Activated T-helper 1 cell treated with Interleukin-2 at 50 U/mL for 16 hours (primary cell): ENCODE measurements at regions not wholly inside any gene's neighbourhood (a gene's known extent, or its start where the extent isn't known, plus 50 kb on each side); places are given as distances from the start of the nearest gene placed in this dataset.
A peak's percentile ranks its signal among the peaks of the same experiment; 100 is the strongest.

Source experiments
- DNase-seq: peaks from one replicate; pipeline ENCODE4 v3.0.0-alpha.2; 2020; ENCODE audit warnings: low read depth

DNA sequence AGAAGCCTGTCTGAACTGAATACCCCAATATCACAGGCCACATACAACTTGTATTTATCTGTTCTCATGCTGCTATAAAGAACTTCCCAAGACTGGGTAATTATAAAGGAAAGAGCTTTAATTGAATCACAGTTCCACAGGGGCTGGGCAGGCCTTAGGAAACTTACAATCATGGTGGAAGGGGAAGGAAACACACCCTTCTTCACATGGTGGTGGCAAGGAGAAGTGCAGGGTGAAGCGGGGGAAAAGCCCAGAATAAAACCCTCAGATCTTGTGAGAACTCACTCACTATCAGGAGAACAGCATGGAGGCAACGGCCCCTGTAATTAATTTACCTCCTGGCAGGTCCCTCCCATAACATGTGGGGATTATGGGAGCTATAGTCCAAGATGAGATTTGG lies 50.3 kb upstream of the FNDC1 start:
- no peak for DNase-seq

DNA sequence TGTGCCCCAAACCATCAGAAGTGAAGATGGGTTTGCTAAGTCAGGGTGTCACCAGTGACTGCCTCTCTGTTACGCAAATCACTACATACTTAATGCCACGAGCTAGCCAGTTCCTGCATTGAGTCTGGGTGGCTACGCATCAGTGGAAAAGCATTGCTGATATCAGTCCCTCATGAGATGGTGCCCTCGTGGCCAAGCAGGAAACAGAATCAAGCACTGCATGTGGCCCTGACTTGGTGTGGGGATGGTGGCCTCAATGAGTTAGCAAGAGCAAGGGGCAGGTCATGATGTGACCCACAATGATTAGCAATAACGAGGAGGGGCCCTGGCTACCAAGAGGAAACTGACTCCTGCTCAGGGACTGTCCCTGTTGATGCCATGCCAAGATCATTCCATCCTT lies 51.6 kb upstream of the FNDC1 start:
- no peak for DNase-seq

DNA sequence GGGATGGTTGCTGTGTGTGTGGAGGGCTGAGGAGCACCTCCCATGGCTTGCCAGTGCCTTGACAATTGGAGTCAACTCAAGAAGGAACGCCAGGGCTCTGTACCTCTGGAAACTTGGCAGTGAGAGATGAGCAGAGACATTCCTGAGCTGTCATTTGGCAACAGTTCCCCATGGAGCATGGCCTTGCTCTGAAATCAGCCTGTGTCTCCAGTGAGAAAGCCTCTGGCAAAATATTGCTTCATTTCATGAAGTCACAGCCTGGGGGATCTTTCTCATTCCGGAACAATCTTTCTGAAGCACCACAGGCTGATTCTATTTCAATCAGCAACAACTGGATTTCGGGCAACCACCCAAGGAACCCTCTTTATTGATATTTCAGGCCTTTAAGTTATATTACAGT lies 52.2 kb upstream of the FNDC1 start:
- no peak for DNase-seq

DNA sequence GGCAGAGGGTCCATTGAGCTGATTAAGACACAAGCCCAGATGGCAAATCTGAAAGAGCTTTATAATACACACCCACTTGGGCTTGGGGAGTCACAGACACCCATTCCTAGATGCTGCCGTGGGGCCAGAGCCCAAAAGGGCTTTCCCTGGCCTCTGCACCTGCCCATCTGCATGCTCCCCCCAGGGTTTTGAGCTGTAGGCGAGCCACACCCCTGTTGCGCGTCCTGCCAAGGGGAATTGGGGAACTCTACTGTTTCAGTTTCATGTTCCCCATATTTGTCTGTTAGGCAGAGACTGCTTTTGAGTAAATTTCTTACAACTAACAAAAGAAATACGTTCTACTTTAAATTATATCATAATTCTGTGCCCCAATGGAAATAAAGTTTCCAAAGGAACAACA lies 52.9 kb upstream of the FNDC1 start:
- no peak for DNase-seq

DNA sequence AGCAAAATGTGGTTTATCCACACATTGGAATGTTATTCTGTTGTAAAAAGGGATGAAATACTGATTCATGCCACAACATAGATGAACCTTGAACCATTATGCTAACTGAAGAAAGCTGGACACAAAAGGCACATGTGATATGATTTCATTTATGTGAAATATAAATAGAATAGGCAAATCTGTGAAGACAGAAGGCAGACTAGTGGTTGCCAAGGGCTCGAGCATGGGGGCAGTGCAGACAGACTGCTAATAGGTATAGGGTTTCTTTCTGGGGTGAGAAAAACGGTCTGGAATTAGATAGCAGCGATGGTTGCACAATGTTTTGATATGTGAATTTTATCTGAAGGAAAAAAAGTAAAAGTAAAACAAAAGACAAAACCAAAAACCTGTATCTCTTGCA lies 54.6 kb upstream of the FNDC1 start:
- no peak for DNase-seq

DNA sequence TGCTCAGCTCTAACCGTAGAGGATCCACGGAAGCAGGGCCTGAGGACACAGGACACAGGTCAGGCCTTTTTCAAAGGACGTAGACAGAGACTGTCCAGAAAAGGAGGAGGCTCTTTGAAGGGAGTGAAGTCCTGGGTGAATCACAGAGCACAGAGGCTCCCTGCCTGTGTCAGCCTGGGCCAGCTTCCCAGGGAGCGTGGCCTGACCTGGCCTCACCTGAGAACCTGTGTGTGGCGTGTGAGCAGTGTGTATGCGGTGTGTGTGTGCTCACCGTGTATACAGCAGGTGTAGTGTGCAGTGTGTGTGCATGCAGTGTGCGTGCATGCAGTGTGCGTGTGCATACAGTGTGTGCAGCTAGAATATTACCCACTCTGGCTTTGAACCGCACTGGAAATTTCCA lies 56.0 kb upstream of the FNDC1 start:
- no peak for DNase-seq

DNA sequence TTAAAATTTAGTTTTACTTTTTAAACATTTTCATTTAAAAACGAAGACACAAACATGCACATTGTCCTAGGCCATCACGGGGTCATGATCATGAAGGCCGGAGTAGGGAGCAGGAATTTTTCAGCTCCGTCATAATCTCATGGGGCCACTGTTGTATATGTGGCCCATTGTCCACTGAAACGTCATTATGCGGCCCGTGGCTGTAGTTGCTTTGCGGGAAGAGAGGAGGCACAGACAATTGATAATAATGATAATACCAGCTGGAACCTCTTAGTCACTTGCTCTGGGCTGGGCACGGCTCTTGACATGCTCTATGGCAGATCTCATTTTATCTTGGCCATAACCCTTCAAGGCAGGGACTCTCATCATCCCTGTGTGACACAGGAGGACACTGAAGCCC lies 56.5 kb upstream of the FNDC1 start:
- no peak for DNase-seq

DNA sequence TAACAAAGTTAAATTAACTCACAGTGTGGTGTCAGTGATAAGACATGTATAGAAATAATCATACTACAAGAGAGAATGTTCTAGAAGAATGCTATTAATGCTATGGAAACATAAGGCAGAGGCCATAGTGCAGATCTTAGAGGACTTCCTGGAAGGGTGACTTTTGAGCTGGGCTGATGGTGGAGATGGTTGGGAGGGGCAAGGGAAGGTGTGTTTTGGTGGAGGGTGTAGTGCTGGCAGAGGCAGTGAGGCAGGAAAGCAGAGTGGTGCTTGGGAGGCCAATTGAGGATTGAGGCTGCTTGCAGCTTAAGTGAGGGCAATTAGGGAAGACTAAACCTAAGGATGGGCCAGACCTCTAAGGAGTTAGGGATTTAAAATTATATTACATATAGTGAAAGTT lies 58.5 kb upstream of the FNDC1 start:
- DNase-seq: no peak

DNA sequence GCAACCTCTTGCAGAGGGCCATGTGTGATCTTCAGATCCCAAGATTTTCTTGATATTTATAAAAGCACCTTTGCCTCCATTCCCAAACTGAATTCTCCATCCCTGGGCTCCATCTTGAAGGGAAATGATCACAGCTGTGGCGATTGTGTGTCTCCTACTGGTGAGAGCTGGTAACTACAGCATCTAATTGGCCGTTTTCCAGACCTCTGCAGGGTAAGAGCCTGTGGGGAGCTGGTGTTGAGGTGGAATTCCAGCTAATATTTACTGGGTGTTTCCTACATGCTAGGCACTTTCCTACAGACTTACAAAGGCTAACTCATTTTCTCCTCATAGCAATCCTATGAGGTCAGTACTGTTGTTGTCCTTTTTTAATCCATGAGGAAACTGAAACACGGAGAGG lies 59.2 kb upstream of the FNDC1 start:
- no peak for DNase-seq

DNA sequence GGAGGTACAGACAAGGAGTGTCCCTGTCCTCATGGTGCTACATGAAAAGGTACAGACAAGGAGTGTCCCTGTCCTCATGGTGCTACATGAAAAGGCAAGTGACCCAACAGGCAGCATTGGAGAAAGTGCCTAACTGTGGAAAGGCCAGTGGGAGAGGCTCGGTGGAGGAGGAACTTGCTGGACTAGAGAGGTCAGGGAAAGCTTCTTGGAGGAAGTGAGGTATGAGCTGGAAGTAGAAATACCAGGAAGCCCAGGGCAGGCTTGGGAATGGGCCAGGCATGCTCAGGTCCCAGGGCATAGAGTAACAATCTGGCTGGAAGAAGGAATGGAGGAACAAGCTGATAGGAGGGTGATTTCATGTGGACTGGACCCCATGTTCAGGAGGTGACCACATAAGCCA lies 59.8 kb upstream of the FNDC1 start:
- no peak for DNase-seq

DNA sequence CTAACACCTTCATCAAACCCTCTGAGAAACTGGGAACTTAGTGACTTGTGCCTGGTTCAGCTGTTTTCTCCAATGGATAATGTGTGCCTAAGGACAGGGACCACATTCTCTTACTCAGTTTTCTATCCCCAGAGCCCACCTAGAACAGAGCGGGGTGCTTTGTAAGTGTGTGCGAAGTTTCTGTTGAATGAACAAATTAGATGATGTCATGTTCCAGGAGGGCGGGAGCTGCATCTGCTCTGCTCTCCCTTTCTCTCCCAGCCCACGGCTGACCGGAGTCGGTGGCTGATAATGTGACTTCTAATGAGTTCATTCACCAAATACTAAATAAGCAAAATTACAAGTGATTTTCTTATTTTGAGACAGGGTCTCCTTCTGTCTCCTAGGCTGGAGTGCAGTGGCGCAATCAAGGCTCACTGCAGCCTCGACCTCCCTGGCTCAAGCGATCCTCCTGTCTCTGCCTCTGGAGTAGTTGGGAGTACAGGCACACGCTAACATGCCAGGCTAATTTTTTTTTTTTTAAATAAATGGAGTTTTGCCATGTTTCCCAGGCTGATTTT lies 60.7 kb upstream of the FNDC1 start:
- no peak for DNase-seq

DNA sequence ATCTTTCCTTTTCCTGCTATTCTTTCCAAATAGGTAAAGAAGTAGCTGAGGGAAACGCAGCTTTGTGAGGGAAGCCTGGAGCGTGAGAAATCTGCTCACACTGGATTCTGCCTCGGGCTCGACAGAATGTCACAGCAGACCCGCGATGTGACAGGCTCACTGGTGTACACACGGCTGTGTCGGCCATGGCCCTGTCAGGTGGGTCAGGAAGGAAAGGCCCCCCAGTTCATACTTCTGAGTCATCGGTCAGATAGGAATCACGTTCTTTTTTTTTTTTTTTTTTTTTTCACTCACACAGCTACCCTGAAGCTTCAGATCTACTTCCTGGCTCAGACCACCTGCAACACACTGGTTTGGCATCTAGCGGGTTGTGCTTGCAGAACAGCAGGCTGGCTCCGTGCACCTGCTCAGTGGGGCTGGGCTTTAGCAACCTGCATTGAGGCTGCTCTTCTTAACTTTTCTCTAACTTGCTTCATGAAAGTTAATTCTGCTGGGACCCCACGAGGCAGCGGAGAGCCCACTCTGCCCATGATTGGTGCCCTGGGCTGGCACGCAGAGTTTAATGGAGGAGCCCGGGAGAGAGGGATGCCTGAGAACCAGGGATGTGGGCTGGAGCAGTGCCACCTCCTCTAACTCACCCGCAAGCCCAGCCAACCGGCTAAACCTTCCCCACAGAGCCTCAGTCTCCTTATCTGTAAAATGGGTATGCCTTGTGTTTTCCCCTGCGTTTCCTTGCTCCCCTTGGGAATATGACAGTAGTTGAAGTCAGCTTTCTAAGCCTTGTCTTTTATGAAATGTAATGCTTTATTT lies 61.5 kb upstream of the FNDC1 start:
- DNase-seq: peak; percentile 50

DNA sequence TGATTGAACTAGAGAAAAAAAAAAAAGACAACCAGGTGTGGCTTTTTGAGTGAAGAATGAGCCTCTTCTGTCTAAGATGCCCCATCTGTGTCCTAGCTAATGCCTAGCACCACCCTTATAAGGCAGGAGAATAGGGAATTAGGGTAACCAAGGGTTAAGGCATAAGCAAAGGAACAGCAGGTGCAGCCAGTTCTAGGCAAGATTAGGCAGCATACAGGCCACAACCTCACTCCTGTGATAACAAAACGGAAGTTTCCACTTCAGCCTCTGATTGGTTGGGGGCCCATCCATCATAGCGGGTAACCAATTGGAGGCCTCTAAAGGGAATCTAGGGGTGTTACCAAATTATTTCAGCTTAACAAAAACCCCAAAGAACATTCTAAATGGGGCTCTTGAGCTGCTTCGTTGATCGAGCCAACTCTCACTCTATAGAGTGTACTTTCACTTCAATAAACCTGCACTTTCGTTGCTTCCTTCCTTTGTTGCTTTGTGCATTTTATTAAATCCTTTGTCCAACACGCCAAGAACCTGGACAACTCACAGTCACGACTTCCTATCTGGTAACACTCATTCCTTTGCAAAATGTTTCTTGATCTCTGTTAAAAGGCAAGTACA lies 61.9 kb upstream of the TAGAP start:
- DNase-seq: peak; percentile 82

DNA sequence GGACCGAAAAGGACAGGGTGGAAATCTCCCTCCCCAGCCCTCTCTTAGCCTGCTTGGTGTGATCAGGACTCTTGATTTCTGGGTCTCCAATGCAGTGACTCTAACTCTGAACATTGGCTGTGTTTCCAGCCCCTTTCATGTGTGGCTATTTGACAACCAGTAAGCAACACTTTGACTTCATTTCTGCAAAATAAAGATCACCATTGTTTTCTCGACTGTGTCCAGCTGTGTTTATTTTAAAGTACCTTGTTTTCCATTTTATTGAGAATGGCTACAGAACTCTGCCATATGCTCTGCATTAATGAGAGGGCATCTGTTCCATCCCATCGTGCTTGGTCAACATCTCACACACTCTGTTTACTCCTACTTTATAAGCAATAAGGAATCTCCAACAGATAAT lies 60.9 kb upstream of the TAGAP start:
- DNase-seq: no peak

DNA sequence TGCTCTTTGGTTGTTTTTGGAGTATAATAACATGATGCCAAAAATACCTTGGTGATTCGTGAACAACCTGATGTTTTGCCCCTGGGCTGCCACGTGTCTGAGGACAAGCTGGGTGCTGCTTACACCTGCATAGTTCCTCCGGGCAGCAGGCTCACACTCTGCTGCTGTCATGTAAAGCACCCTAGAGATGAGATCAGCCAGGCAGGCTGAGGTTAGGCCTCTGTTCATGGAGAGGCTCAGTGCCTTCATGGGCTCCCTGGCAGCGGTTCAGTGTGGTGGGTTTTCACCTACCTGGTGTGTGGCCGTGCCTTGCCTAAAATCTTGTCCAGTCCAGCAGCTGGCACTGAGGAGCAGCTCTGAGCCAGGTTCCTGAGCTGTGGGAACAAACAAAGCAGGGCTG lies 60.1 kb upstream of the TAGAP start:
- DNase-seq: no peak

DNA sequence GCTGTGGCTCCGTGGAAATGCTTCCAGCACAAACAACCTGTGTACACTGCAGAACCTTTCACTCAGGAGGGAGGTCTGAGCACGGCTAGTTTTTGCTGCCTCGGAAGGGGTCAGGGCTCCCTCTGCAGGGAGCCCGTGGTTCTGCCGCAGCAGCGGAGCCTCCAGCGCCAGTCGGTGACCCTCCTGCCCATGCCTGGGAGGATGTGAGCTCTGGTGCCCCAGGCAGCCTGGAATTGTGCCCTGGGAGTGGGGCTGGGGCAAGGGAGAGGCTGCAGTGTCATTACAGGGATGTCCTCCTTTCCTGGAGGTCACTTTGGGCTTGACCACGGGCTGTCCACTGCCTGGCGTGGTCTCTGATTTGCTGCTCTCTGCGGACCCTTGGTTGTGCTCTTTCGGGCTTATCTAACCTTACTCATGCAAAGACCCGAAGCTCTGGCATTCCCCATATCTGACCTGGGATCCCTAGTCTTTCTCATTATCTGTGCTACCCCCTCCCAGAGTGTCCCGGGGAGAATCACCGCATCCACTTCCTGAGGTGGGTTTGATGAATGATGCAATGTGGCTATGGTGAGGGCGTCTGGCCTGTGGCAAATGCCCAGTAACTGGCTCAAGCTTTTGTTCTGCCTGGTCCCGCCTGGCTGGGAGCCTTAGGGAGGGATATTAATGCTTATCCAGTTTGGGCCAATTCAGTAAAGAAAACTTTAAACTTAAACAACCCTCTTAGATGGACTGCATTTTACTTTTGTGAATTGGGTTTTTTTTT lies 59.6 kb upstream of the TAGAP start:
- DNase-seq: peak; percentile 72

DNA sequence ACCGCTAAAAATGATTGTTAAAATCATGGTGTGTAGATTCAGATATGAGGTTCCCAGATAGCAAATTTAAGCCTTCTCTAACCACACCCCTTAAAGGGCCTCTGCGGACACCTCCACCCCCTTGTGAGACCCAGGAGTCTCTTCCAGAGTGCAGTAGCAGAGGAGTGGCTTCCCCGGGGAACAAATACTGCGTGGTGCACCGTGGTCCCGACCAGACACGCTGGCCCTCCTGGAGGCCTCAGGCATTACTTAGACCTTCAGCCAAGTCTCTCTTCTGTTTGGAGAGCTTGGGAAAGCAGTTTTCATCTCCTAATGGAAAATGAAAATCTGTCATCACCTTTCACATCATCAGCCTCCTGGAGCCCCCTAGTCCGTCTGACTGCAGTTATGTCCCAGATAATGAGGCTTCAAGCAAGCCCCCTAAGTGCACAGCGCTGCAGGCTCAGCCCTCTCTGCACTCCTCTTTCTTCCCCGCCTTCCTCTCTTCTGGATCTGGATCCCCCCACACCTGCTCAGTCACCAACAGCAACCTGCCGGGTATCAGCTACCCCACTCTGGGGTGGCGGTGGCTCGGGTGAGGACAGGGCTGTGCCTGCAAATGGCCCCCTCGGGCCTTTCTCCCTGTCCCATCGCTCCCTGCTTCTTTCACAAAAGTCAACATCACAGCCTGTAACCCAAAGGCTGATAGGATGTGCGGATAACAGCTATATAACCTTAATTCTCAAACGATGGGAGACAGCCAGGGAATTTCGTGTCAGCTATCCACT lies 58.8 kb upstream of the TAGAP start:
- DNase-seq: no peak

DNA sequence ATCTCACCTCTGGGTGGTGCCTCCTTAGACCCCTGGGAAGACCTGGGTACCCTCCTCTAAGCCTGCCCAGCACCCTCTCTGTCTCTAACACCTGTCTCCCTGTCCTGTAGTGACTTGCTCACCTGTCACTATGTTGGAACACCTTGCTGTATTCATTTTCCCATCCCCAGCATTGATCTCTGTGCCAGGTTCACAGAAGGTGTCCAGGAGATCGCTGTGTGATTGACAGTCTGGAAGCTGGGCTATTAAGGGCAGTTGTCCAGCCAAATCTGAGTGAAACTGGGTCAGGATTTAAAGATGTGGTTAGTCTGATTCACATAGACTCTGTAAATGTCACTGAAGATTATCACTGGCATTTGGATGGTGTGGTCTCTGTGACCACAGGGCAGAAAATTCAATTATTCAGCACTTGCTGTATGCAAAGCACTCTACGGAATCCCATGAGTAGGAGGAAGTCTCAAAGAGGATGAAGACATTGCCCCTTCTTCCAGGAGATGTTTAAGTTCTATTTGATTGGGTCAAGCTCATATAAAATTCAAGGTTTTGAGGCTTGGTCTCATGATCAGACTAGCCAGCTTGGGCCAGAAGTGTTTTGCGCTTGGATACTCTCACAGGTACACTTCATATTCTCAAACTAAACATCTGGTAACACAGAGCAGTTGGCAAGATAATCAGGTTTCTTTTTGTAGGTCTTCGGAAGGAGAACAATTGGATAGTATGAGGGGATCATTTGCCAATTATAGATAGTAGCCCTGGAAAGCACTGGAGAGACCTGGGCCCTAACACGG lies 57.8 kb upstream of the TAGAP start:
- no peak for DNase-seq

DNA sequence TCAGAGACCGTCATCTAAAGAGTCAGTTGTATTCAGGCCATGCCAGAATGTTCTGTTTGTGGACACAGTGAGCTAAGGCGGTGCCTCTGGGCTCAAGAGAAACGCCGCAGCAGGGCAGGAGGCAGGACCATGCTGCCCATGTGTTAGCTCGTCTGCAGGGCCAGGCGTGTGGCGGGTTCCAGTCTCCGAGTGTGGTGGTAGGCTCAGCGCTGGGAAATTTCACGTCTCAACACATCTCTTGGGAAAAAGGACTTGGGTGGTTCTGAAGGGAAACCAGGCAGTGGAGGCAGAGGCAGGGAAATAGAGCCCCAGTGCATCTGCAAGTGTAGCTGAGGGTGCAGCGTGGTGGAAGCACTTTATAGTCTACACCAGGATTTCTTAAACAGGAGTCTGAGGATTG lies 56.9 kb upstream of the TAGAP start:
- no peak for DNase-seq

DNA sequence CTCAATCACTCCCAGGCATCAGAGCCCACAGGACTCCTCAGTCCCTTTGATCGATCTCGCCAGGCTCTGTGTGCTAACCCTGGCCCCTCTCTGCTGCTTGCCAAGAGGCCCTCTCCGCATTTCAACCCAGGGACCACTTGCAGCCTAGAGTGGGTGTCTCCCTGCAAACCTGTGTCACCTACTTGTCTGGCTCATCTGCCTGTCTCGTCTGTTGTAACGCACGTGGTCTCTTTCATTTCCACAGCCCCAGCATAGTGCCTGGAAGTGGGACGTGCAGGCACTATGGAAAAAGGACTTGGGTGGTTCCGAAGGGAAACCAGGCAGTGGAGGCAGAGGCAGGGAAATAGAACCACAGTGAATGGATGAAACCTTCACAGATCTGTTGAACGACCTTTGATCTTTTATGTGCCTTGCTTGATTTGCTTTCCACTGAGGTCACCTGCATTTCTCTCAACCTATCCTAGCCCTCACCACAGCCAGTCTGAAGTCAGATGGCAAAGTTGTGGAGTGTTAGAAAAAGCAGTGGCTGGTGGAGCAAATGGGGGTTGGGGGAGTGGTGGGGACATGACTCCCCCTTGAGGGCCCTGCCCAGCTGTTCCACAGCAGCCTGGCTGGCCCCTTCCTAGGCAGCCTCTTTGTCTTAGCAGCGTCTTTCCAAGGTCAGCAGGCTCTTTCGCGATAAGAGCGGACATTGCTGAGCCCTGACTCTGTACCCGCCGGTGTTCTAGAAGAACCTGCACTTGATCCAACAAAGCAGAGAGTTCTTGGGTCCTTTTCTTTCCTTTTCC lies 55.8 kb upstream of the TAGAP start:
- no peak for DNase-seq

DNA sequence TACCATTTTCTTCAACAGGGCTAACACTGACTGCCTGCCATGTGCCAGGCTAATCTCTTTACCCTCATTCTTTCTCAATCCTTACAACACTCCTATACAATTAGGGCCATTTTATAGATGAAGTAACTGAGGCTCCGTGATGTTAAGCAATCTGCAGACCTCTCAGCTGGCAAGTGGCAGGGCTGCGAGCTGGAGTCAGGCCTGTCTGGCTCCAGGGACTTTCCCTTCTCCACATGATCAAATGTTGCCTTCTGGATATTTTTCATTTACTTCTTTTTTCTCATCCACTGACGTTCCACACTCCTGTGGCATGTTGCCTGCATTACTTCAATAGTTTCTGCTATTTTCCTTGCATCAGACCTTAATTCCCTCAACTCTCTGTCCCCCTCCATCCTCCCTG lies 55.2 kb upstream of the TAGAP start:
- no peak for DNase-seq
